H1 (cell line): ENCODE measurements at regions not wholly inside any gene's neighbourhood (a gene's known extent, or its start where the extent isn't known, plus 50 kb on each side); places are given as distances from the start of the nearest gene placed in this dataset.

Experiments
- CTCF ChIA-PET: fragments of 300-600 bp; sonication (Branson Sonifier 250); formaldehyde crosslinking; loops from one replicate; lab custom pipeline; 2021; ENCODE audit not compliant: partially characterized antibody; lab: Charles Lee
- POLR2A ChIA-PET: fragments of 300-600 bp; sonication (Branson Sonifier 250); formaldehyde crosslinking; loops from one replicate; lab custom pipeline; 2021; ENCODE audit warnings: inconsistent platforms; ENCODE audit not compliant: partially characterized antibody; lab: Charles Lee
- DNase-seq, 2 experiments: peaks; one replicate each; pipeline versions ENCODE4 v3.0.0 to v3.0.0-alpha.2; 2010 to 2022; ENCODE audit warnings: low spot score in 2 of 2, low read depth in 1 of 2, mixed read lengths in 1 of 2
- FAIRE-seq: peaks from 2 replicates; lab custom pipeline; 2011; peaks lifted over from hg19 to GRCh38; lab: Jason Lieb, UNC
- H2AFZ ChIP-seq: 2 replicates; pipeline ENCODE4 v1.8.1; 2012; ENCODE audit warnings: low read length, inconsistent platforms
- H2AK5ac ChIP-seq: 2 replicates; pipeline ENCODE4 v1.6.1; 2013; ENCODE audit warnings: low read depth, low read length
- H2BK120ac ChIP-seq: replicated peaks from 2 replicates; pipeline ENCODE3; 2013; ENCODE audit warnings: low read depth, low read length, inconsistent platforms
- H2BK12ac ChIP-seq: 2 replicates; pipeline ENCODE4 v1.6.1; 2013; ENCODE audit warnings: low read depth, low read length
- H2BK15ac ChIP-seq: 2 replicates; pipeline ENCODE4 v1.6.1; 2013; ENCODE audit warnings: low read length
- H2BK20ac ChIP-seq: 2 replicates; pipeline ENCODE4 v1.6.1; 2013; ENCODE audit warnings: low read length
- H2BK5ac ChIP-seq: 2 replicates; pipeline ENCODE4 v1.6.1; 2013; ENCODE audit warnings: low read depth, low read length
- H3K14ac ChIP-seq: 2 replicates; pipeline ENCODE4 v1.6.1; 2013; ENCODE audit warnings: inconsistent platforms; ENCODE audit not compliant: insufficient read length
- H3K18ac ChIP-seq: 2 replicates; pipeline ENCODE4 v1.6.1; 2013; ENCODE audit warnings: low read length; ENCODE audit errors: extremely low read depth
- H3K23ac ChIP-seq: 2 replicates; pipeline ENCODE4 v1.6.1; 2013; ENCODE audit warnings: inconsistent platforms; ENCODE audit not compliant: insufficient read length
- H3K23me2 ChIP-seq: 2 replicates; pipeline ENCODE4 v1.6.1; 2013; ENCODE audit warnings: low read depth, low read length
- H3K27ac ChIP-seq: 2 replicates; pipeline ENCODE4 v1.6.1; 2011; ENCODE audit warnings: low read depth, low read length, inconsistent platforms
- H3K27me3 ChIP-seq, 4 experiments: replicated peaks in 1 of 4; 1 replicate in 1 of 4; 2 replicates in 3 of 4; pipeline versions ENCODE4 v1.6.1 to v1.8.1; 2011 to 2013; ENCODE audit warnings: low read length in 3 of 4, mild to moderate bottlenecking in 3 of 4, inconsistent platforms in 2 of 4, mixed read lengths in 2 of 4, moderate library complexity in 1 of 4; ENCODE audit not compliant: control insufficient read depth in 3 of 4, insufficient read depth in 3 of 4; ENCODE audit errors: extremely low read depth in 1 of 4
- H3K36me3 ChIP-seq, 4 experiments: 2 replicates each; pipeline versions ENCODE4 v1.6.1 to v1.8.1; 2011 to 2013; ENCODE audit warnings: mild to moderate bottlenecking in 4 of 4, low read length in 3 of 4, moderate library complexity in 2 of 4, control low read depth in 1 of 4, inconsistent platforms in 1 of 4; ENCODE audit not compliant: insufficient read depth in 4 of 4, control insufficient read depth in 2 of 4
- H3K4ac ChIP-seq: replicated peaks from 2 replicates; pipeline ENCODE3; 2013; ENCODE audit warnings: low read length, low read depth, mixed read lengths, inconsistent platforms; ENCODE audit not compliant: insufficient read length
- H3K4me1 ChIP-seq, 4 experiments: replicated peaks in 1 of 4; 1 replicate in 1 of 4; 2 replicates in 3 of 4; pipeline versions ENCODE4 v1.6.1 to v1.8.1; 2011 to 2013; ENCODE audit warnings: low read length in 3 of 4, inconsistent platforms in 2 of 4, mixed read lengths in 1 of 4; ENCODE audit not compliant: insufficient read depth in 4 of 4, control insufficient read depth in 3 of 4
- H3K4me2 ChIP-seq, 2 experiments: 2 replicates each; pipeline versions ENCODE4 v1.6.1 to v1.8.1; 2011 to 2013; ENCODE audit warnings: low read depth in 2 of 2, low read length in 2 of 2, control low read depth in 1 of 2, inconsistent platforms in 1 of 2, mild to moderate bottlenecking in 1 of 2; ENCODE audit not compliant: insufficient read depth in 1 of 2
- H3K4me3 ChIP-seq, 4 experiments: fragments of 200-600, 300-600 bp in 1 of 4; sonication (generic), shearing (Covaris generic), sonication (Bioruptor Twin) in 1 of 4; 2 replicates each; pipeline versions ENCODE4 v1.5.1 to v1.8.1; 2011 to 2016; ENCODE audit warnings: low read length in 4 of 4, low read depth in 3 of 4, control low read depth in 2 of 4, inconsistent platforms in 2 of 4, mild to moderate bottlenecking in 2 of 4, mixed read lengths in 1 of 4, moderate library complexity in 1 of 4; ENCODE audit not compliant: insufficient read depth in 2 of 4; ENCODE audit errors: extremely low read depth in 1 of 4
- H3K56ac ChIP-seq: replicated peaks from 2 replicates; pipeline ENCODE3; 2013; ENCODE audit warnings: low read depth, mild to moderate bottlenecking, mixed read lengths, low read length, inconsistent platforms; ENCODE audit not compliant: insufficient read length
- H3K79me1 ChIP-seq: 2 replicates; pipeline ENCODE4 v1.6.1; 2013; ENCODE audit warnings: low read depth, low read length, control low read depth
- H3K79me2 ChIP-seq, 2 experiments: 2 replicates each; pipeline versions ENCODE4 v1.6.1 to v1.8.1; 2012 to 2013; ENCODE audit warnings: low read length in 2 of 2, mild to moderate bottlenecking in 2 of 2, inconsistent platforms in 1 of 2; ENCODE audit not compliant: insufficient read depth in 2 of 2, control insufficient read depth in 1 of 2
- H3K9ac ChIP-seq, 4 experiments: replicated peaks in 1 of 4; 1 replicate in 1 of 4; 2 replicates in 3 of 4; pipeline versions ENCODE4 v1.6.1 to v1.8.1; 2011 to 2013; ENCODE audit warnings: low read depth in 3 of 4, low read length in 3 of 4, control low read depth in 2 of 4, mild to moderate bottlenecking in 2 of 4, moderate library complexity in 2 of 4, inconsistent platforms in 1 of 4; ENCODE audit errors: extremely low read depth in 1 of 4
- H3K9me3 ChIP-seq, 2 experiments: 2 replicates each; pipeline versions ENCODE4 v1.6.1 to v1.8.1; 2012 to 2013; ENCODE audit warnings: mild to moderate bottlenecking in 2 of 2, moderate library complexity in 2 of 2, control low read depth in 1 of 2, inconsistent platforms in 1 of 2, low read depth in 1 of 2, low read length in 1 of 2, mixed read lengths in 1 of 2; ENCODE audit not compliant: insufficient read depth in 2 of 2
- H4K20me1 ChIP-seq, 2 experiments: replicated peaks in 1 of 2; 2 replicates each; pipeline versions ENCODE3 to v1.8.1; 2011 to 2013; ENCODE audit warnings: inconsistent platforms in 2 of 2, low read length in 2 of 2, mild to moderate bottlenecking in 1 of 2; ENCODE audit not compliant: insufficient read depth in 2 of 2, control insufficient read depth in 1 of 2
- H4K5ac ChIP-seq: 2 replicates; pipeline ENCODE4 v1.6.1; 2013; ENCODE audit warnings: low read length, low read depth, mixed read lengths, inconsistent platforms; ENCODE audit not compliant: insufficient read length
- H4K8ac ChIP-seq: 2 replicates; pipeline ENCODE4 v1.8.0; 2013; ENCODE audit warnings: mild to moderate bottlenecking, moderate library complexity, low read length, inconsistent platforms; ENCODE audit not compliant: insufficient read depth; ENCODE audit errors: extremely low read depth
- H4K91ac ChIP-seq: replicated peaks from 2 replicates; pipeline ENCODE3; 2013; ENCODE audit warnings: low read length, mixed read lengths, inconsistent platforms; ENCODE audit not compliant: insufficient read length
- NRF1 ChIP-seq: IDR thresholded peaks from 2 replicates; pipeline ENCODE4 v1.6.1; 2011; ENCODE audit warnings: mild to moderate bottlenecking, low read depth, low read length, improper control_type of control experiment
- SP1 ChIP-seq: IDR thresholded peaks from 2 replicates; pipeline ENCODE4 v1.6.1; 2011; ENCODE audit warnings: low read depth, low read length
- WGBS, 2 experiments: shearing (Covaris generic) in 1 of 2; methylation state at CpG; one replicate each; pipeline versions ENCODE4 v1.1.6 to v1.1.7; 2013 to 2015; ENCODE audit warnings: low lambda C conversion rate in 2 of 2, mixed read lengths in 2 of 2, inconsistent platforms in 1 of 2, low coverage in 1 of 2, missing lambda C conversion rate in 1 of 2; ENCODE audit not compliant: insufficient replicate concordance in 2 of 2, insufficient coverage in 1 of 2, insufficient read length in 1 of 2; ENCODE audit errors: extremely low coverage in 1 of 2, missing lambda C conversion rate in 1 of 2; 5-methylcytosine and 5-hydroxymethylcytosine counted together

DNA sequence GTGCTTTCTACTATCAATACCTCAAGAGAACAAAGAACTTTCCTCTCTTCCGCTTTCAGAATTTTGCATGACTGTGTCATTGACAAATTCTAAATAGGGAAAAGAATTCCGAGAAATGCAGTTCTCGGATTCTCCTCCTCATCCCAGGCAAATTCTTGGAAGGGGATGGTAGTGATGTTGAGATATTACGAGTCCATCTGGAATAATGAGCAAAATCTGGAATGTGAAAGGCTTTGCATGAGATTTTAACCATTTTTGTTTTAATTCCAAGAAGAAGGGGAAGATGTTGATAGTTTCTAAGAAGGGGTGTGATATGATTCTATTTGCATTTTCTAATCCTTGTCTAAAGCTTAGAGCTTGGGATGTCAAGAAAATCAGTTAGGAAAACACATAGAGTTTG lies 127.1 kb upstream of the DOCK10 start:
- Histone ChIP-seq H3K4me2 (no peak overlapping the region), H3K27me3 (no peaks in the 10 kb centered on the region), H2AK5ac (no peak overlapping the region), H3K9me3 (no peaks in the 10 kb centered on the region), H4K91ac (no peak overlapping the region), H3K23ac (no peak overlapping the region), H2BK20ac (no peak overlapping the region), H4K8ac (no peak overlapping the region), H3K14ac (no peak overlapping the region), H3K4me1 (no peaks in the 10 kb centered on the region), H3K36me3 (no peaks in the 10 kb centered on the region), H4K20me1 (no peaks in the 10 kb centered on the region), H4K5ac (no peak overlapping the region), H2BK120ac (no peak overlapping the region), H3K56ac (no peak overlapping the region), H3K4me3 (no peak overlapping the region), H2BK12ac (no peak overlapping the region), H3K23me2 (no peaks in the 10 kb centered on the region), H2BK15ac (no peak overlapping the region), H3K9ac (no peak overlapping the region), H3K4ac (no peak overlapping the region), H2AFZ (no peak overlapping the region), H3K18ac (no peak overlapping the region), H2BK5ac (no peak overlapping the region), H3K79me2 (no peaks in the 10 kb centered on the region), H3K27ac (no peak overlapping the region), H3K79me1 (no peaks in the 10 kb centered on the region)
- 91% methylated on average over 4 of the region's 4 CpGs; no CpG with 5 or more reads in 1 of the 2 experiments for WGBS, 2 experiments
- no peak for TF ChIP-seq SP1
- no peak for TF ChIP-seq NRF1
- ChIA-PET POLR2A (interaction anchor here (0.6 kb wide), 1 partner anchor 190 kb away, joined by 3 read pairs; no protein-coding TSS in a partner anchor), CTCF (no interaction called here)
- no peak for FAIRE-seq
- no peak for DNase-seq
